ENCODE measurements at regions not wholly inside any gene's neighbourhood (a gene's known extent, or its start where the extent isn't known, plus 50 kb on each side); places are given as distances from the start of the nearest gene placed in this dataset.

- TF ChIP-seq GATA2 (IDR thresholded peaks at IDR 0.05; ENCODE audit: low read depth, low read length) (no peak), GATA3 (IDR thresholded peaks at IDR 0.05; ENCODE audit: low read depth, low read length) (no peak)
Measured at GRCh38 chr16:61409604-61410003, 626.6 kb downstream of the CDH8 start.

Measured in SH-SY5Y (cell line).